Caco-2 (cell line): ENCODE measurements at regions not wholly inside any gene's neighbourhood (a gene's known extent, or its start where the extent isn't known, plus 50 kb on each side); places are given as distances from the start of the nearest gene placed in this dataset.
A peak's percentile ranks its signal among the peaks of the same experiment; 100 is the strongest.

Source experiments
- BruUV-seq: library from RNA; stranded (reverse); fragments of 400-500 nt; replicated peaks from 2 replicates; lab custom pipeline; 2021; lab: Mats Ljungman, UMichigan
- CTCF ChIA-PET: fragments of 300-600 bp; sonication (Branson Sonifier 250); formaldehyde crosslinking; loops from one replicate; lab custom pipeline; 2022; ENCODE audit warnings: antibody characterized with exemption; lab: Charles Lee
- POLR2A ChIA-PET: fragments of 300-600 bp; sonication (Branson Sonifier 250); formaldehyde crosslinking; loops from one replicate; lab custom pipeline; 2022; ENCODE audit warnings: antibody characterized with exemption; lab: Charles Lee
- DNase-seq, 2 experiments: peaks; one replicate each; pipeline versions ENCODE4 v3.0.0 to v3.0.0-alpha.2; 2020 to 2022
- H3K27me3 ChIP-seq: replicated peaks from 2 replicates; pipeline ENCODE4 v1.6.0; 2011; ENCODE audit warnings: low read length; ENCODE audit not compliant: control insufficient read depth, insufficient read depth
- H3K36me3 ChIP-seq: 2 replicates; pipeline ENCODE4 v1.5.1; 2011; ENCODE audit warnings: low read length; ENCODE audit not compliant: control insufficient read depth, insufficient read depth
- H3K4me1 ChIP-seq: fragments of 250-450 bp; sonication (Bioruptor Pico); 2 replicates; pipeline ENCODE4 v1.5.1; 2020; ENCODE audit warnings: mild to moderate bottlenecking
- H3K4me3 ChIP-seq: 2 replicates; pipeline ENCODE4 v1.5.1; 2011; ENCODE audit warnings: low read depth, mild to moderate bottlenecking, control low read depth, low read length
- H3K9me3 ChIP-seq: fragments of 250-450 bp; sonication (Bioruptor Pico); 2 replicates; pipeline ENCODE4 v1.5.1; 2020; ENCODE audit warnings: mild to moderate bottlenecking, moderate library complexity
- H3K27ac Mint-ChIP-seq: one replicate; pipeline ENCODE4 v1.8.0; 2022; ENCODE audit warnings: mixed read lengths; ENCODE audit not compliant: unreplicated experiment
- H3K27me3 Mint-ChIP-seq: one replicate; pipeline ENCODE4 v1.8.0; 2022; ENCODE audit warnings: mixed read lengths; ENCODE audit not compliant: insufficient read depth, unreplicated experiment
- H3K36me3 Mint-ChIP-seq: one replicate; pipeline ENCODE4 v1.8.0; 2022; ENCODE audit warnings: mild to moderate bottlenecking, mixed read lengths; ENCODE audit not compliant: insufficient read depth, unreplicated experiment
- H3K4me1 Mint-ChIP-seq: one replicate; pipeline ENCODE4 v1.8.0; 2022; ENCODE audit warnings: low read depth, mixed read lengths; ENCODE audit not compliant: unreplicated experiment
- H3K4me3 Mint-ChIP-seq: one replicate; pipeline ENCODE4 v1.8.0; 2022; ENCODE audit warnings: mild to moderate bottlenecking, moderate library complexity, mixed read lengths; ENCODE audit not compliant: unreplicated experiment
- H3K9me3 Mint-ChIP-seq: one replicate; pipeline ENCODE4 v1.8.0; 2022; ENCODE audit warnings: mixed read lengths; ENCODE audit not compliant: unreplicated experiment
- CTCF ChIP-seq, 2 experiments: fragments of 200-600 bp in 1 of 2; IDR thresholded peaks; 1 replicate in 1 of 2; 2 replicates in 1 of 2; pipeline versions ENCODE4 v1.5.1 to v1.8.0; 2011 to 2022; ENCODE audit warnings: antibody characterized with exemption in 1 of 2, control low read depth in 1 of 2, inconsistent platforms in 1 of 2, low read depth in 1 of 2, low read length in 1 of 2, mild to moderate bottlenecking in 1 of 2, moderate library complexity in 1 of 2; ENCODE audit not compliant: insufficient read depth in 1 of 2, severe bottlenecking in 1 of 2, unreplicated experiment in 1 of 2
- intact Hi-C: fragments of 100-400 bp; cut with micrococcal nuclease; formaldehyde crosslinking; loops from one replicate; pipeline ENCODE4 v1.10.0; 2022; ENCODE audit not compliant: unreplicated experiment

- POLR2A ChIA-PET = no interaction called here
- Histone ChIP-seq H3K4me3 (no peak overlapping the region), H3K36me3 (no peaks in the 10 kb centered on the region), H3K4me1 (peaks cover 4% of the 10 kb centered on the region; the same call in 1 of the 2 replicates), H3K9me3 (no peaks in the 10 kb centered on the region), H3K27me3 (peaks cover 1% of the 10 kb centered on the region; the same call in 1 of the 2 replicates)
- H3K27ac Mint-ChIP-seq = no peak overlapping the region
- TF ChIP-seq CTCF (IDR thresholded peaks at IDR 0.05; ENCODE audit: insufficient read depth in 1 of 2, low read depth in 1 of 2, low read length in 1 of 2, severe bottlenecking in 1 of 2, unreplicated experiment in 1 of 2) = peak; percentile 53 to 76
- no TSS peak for BruUV-seq
- intact Hi-C loops = no loop called here
- CTCF ChIA-PET = interaction anchor here (0.7 to 1.1 kb wide), 3 partner anchors 11 to 485 kb away, joined by 3 to 7 read pairs (median 3); no protein-coding TSS in a partner anchor
- no peaks in the 10 kb centered on the region for H3K4me1 Mint-ChIP-seq
- no peaks in the 10 kb centered on the region for H3K9me3 Mint-ChIP-seq
- H3K4me3 Mint-ChIP-seq = no peak overlapping the region
- DNase-seq = peak in 1 of 2 experiments; percentile 34
- peaks cover 62% of the 10 kb centered on the region for H3K27me3 Mint-ChIP-seq
- no peaks in the 10 kb centered on the region for H3K36me3 Mint-ChIP-seq
These were observed 77.8 kb upstream of the PHACTR3 start for GRCh38 chr20:59526242-59527225.

DNA sequence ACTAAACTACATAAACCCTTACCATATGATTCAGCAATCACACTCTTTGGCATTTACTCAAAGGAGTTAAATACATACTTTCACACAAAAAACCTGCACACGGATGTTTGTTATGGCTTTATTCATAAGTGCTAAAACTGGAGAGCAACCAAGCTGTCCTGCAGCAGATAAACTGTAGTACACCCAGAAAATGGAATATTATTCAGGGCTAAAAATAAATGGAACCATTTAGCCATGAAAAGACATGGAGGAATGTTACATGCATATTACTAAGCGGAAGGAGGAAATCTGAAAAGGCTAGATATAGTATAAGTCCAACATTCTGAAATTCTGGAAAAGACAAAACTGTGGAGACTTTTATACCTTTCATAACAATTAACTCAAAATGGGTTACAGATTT lies 73.6 kb upstream of the PHACTR3 start:
- Mint-ChIP-seq H3K4me3 (no peak overlapping the region), H3K27ac (no peak overlapping the region), H3K9me3 (no peaks in the 10 kb centered on the region), H3K27me3 (peaks cover 28% of the 10 kb centered on the region), H3K4me1 (no peaks in the 10 kb centered on the region), H3K36me3 (no peaks in the 10 kb centered on the region)
- TF ChIP-seq CTCF (IDR thresholded peaks at IDR 0.05; ENCODE audit: insufficient read depth in 1 of 2, low read depth in 1 of 2, low read length in 1 of 2, severe bottlenecking in 1 of 2, unreplicated experiment in 1 of 2) = no peak
- intact Hi-C loops = no loop called here
- ChIA-PET CTCF (no interaction called here), POLR2A (no interaction called here)
- DNase-seq = no peak
- no peak overlapping the region for H3K4me3 ChIP-seq
- H3K4me1 ChIP-seq = peaks cover 3% of the 10 kb centered on the region; the same call in 1 of the 2 replicates
- H3K27me3 ChIP-seq = peaks cover 1% of the 10 kb centered on the region; the same call in 1 of the 2 replicates
- no TSS peak for BruUV-seq
- no peaks in the 10 kb centered on the region for H3K9me3 ChIP-seq
- H3K36me3 ChIP-seq = no peaks in the 10 kb centered on the region

GRCh38 chr20:59537991-59538390 lies 66.3 kb upstream of the PHACTR3 start:
- intact Hi-C loops = no loop called here
- H3K36me3 ChIP-seq = no peaks in the 10 kb centered on the region
- no peak overlapping the region for H3K27ac Mint-ChIP-seq
- no peaks in the 10 kb centered on the region for H3K36me3 Mint-ChIP-seq
- H3K27me3 ChIP-seq = no peaks in the 10 kb centered on the region
- H3K4me1 Mint-ChIP-seq = no peaks in the 10 kb centered on the region
- DNase-seq = no peak
- no peak overlapping the region for H3K4me3 Mint-ChIP-seq
- TF ChIP-seq CTCF (IDR thresholded peaks at IDR 0.05; ENCODE audit: insufficient read depth in 1 of 2, low read depth in 1 of 2, low read length in 1 of 2, severe bottlenecking in 1 of 2, unreplicated experiment in 1 of 2) = no peak
- CTCF ChIA-PET = no interaction called here
- peaks cover 13% of the 10 kb centered on the region for H3K27me3 Mint-ChIP-seq
- POLR2A ChIA-PET = no interaction called here
- no peaks in the 10 kb centered on the region for H3K9me3 Mint-ChIP-seq
- H3K4me1 ChIP-seq = no peaks in the 10 kb centered on the region
- no peak overlapping the region for H3K4me3 ChIP-seq
- BruUV-seq = no TSS peak
- peaks cover 6% of the 10 kb centered on the region for H3K9me3 ChIP-seq
